GM19035 (cell line): ENCODE measurements at regions not wholly inside any gene's neighbourhood (a gene's known extent, or its start where the extent isn't known, plus 50 kb on each side); places are given as distances from the start of the nearest gene placed in this dataset.

ENCODE experiments used
- ATAC-seq: cut with Tn5 transposase; IDR thresholded peaks from one replicate; pipeline ENCODE4 v1.9.1; 2021; ENCODE audit not compliant: unreplicated experiment

DNA sequence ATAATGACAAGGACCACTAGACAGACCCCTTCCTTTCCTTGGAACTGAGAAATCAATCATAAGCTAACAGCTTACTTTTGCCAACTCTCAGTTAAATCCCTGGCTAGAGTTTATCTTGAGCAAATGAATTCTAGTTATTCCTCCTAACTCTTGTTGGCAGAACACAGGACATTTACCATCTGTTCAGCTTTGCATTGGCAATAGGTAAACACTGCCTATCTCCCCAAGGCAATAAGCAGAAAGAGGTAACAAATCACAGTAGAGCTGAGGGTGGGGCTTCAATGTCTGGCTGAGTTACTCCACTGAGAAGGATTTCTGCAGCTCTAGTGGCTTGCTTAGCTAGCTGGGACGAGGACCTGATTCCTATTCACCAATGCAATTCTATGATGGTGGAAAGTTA lies 503.3 kb upstream of the GRIA1 start:
- ATAC-seq: no peak

DNA sequence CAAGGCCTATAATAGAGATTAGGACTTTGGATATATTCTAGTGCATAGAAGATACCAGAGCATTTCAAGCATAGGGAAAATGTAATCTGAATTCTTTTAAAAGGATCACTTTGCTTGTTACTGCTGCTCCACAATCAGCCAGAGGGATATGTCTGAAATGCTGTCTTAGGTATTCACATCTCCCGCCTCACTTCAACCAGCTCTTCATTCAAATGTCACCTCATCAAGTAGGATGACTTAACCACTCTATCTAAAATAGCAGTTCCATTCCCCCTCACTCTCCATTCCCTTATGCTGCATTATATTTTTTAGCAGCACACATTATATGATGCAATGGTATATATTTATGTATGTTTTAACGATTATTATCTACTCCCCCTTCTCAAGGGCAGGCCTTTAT lies 500.3 kb upstream of the GRIA1 start:
- ATAC-seq: no peak

- no peak for ATAC-seq
Observed at GRCh38 chr5:152990649-152991048, 499.8 kb upstream of the GRIA1 start.

GRCh38 chr5:152994033-152994680 lies 496.3 kb upstream of the GRIA1 start:
- ATAC-seq: no peak

DNA sequence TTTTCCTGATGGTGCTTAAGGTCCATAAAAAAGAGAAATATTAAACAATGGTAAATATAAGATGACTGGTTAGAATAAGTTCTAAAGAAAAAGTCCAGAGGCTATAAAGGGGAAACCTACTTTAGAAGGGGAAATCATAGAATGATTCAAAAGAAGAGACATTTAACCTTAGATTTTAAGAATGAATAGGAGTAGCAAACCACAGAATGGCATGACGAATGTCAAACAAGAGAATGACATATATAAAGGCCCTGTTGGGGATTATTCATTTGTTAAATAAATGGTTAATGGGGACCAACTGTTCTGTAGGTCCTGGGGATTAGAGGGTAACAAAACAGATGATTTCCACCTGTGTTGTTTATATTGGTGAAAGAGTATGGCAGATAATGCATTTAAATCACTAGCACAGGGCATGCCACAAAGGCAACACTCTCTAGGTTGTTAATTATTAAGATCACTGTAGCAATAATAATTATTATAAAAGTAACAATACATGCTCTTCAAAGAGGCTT lies 495.2 kb upstream of the GRIA1 start:
- no peak for ATAC-seq

GRCh38 chr5:153005711-153006110 lies 484.8 kb upstream of the GRIA1 start:
- no peak for ATAC-seq

DNA sequence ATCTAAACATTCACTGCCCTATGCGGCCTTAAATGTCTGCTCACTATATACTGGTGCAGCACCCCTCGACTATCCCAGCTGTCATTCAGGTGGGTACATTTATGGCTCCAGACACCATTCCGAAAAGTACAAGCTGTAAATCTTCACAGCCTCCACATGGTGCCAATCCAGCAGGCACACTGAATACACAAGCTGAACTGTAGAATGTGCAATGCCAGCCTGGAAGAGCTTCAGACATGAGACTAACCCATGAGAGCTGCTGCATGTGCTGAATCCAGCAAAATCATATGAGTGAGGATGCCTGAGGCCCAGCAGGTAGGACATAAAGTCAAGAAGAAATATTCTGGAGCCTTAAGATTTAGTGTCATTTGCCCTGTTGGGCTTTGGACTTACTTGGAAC lies 483.8 kb upstream of the GRIA1 start:
- no peak for ATAC-seq

GRCh38 chr5:153014194-153014593 lies 476.3 kb upstream of the GRIA1 start:
- no peak for ATAC-seq

- ATAC-seq: no peak
Observed at GRCh38 chr5:153018121-153018520, 472.3 kb upstream of the GRIA1 start.

DNA sequence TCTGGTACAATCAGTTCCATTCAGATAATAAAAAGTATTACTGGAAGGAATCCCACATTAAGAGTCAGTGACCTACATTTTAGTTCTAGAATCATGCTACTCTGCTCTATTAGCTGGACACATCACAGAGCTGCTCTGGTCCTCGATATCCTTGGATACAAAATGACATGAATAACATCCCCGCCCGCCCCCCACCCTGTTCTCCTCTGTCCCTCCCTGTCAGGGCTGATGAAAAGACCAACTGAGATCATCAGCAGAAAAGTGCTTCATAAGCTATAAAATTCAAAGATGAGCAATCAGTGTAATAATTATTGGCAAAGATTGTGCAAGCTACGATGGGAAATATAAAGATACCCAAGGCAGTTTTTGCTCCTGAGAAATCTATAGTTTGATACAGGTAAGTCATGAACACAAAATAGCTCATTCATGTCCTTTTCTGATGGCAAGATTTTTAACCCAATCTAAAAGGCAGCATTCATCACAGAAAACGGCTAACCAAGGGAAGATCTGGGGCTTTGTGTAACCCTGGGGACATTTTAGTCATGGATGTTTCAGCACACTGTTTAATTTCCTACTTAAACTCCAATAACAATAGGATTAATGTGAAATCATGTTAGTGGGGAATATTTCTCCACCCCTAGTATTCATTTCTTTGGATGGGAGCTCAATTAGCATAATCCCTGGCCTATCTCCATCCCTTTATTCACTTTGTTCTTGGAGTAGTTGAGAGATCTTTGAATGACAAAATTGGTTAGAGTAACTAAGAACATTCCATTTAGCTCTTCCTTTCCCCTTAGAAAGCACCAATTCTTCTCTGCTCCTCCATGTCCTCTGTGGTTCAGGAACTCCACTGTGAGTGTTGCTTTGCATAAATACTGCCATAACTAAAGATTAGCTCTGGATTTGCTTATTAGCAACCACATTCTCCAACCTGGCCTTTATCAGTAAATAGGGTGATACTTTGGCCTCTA lies 459.4 kb upstream of the GRIA1 start:
- no peak for ATAC-seq

- no peak for ATAC-seq
Observed at GRCh38 chr5:153039501-153039900, 451.0 kb upstream of the GRIA1 start.

DNA sequence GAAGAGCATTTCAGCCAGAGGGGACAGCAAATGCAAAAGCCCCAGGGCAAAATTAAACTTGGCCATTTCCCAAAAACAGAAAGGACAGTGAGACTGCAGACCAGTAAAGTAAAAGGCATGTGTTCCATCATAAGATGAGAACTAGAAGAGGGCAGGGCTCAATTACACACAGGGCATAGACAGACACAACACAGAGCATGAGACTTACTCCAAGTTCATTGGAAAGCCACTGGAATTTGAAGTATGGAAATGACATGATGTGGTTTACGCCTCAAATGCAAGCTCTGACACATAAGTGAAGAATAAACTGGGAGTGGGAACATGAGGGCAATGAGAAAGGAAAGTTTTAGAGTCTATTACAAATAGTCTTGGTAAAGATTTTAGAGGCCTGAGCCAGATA lies 446.6 kb upstream of the GRIA1 start:
- no peak for ATAC-seq

GRCh38 chr5:153050496-153051179 lies 439.8 kb upstream of the GRIA1 start:
- ATAC-seq: no peak

GRCh38 chr5:153066281-153066680 lies 424.2 kb upstream of the GRIA1 start:
- no peak for ATAC-seq

- ATAC-seq: no peak
Observed at GRCh38 chr5:153067869-153068268, 422.6 kb upstream of the GRIA1 start.

DNA sequence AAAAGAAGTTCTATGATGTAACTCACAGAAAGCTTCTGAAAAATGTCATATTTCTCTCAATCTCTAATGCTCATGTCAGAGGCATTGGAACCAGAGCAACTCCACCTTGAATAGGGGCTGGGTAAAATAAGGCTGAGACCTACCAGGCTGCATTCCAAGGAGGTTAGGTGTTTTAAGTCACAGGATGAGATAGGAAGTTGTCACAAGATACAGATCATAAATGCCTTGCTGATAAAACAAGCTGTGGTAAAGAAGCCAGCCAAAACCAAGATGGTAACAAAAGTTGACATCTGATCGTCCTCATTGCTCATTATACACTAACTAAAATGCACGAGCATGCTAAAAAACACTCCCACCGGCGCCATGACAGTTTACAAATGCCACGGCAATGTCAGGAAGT lies 411.1 kb upstream of the GRIA1 start:
- no peak for ATAC-seq

- no peak for ATAC-seq
Observed at GRCh38 chr5:153080940-153081339, 409.5 kb upstream of the GRIA1 start.

DNA sequence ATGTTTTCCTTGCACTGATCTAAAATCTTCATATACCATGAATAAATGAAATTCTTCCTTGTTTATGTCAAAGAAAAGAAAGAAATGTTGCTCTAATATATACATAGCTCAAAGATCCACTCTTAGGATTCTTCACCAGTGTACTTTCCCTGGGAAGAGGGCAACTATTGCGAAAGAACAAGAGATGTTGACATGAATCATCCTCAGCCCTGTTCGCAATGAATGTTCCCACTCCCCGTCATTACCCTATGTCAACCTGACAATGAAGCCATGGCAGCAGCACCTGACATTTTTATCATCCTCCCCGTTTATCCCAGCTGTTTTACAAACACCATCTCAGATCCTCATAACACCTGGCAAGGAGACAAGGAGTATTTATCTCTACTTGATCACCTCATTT lies 409.1 kb upstream of the GRIA1 start:
- no peak for ATAC-seq

- no peak for ATAC-seq
Observed at GRCh38 chr5:153084511-153084910, 406.0 kb upstream of the GRIA1 start.

GRCh38 chr5:153086486-153086885 lies 404.0 kb upstream of the GRIA1 start:
- ATAC-seq: no peak

DNA sequence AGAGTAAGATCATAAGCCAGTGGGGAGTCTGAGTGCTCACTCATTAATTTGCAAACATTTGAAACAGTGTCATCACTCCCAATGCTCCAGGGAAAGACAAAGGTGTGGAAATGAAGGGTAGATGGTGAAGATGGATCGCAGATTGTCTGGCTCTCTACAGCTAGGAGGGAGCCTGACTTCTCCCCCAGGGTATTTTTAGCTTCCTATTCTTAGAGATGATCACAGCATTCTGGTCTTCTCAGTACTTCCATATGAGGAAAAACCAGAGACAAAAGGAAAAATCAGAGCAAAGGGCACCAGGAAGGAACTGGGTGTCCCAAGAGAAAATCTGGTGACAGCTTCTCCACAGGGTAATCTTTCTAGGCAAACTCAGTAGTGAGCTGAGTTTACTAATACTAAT lies 401.9 kb upstream of the GRIA1 start:
- no peak for ATAC-seq

- ATAC-seq: no peak
Observed at GRCh38 chr5:153094333-153094732, 396.1 kb upstream of the GRIA1 start.
